Testis (tissue), 2 donors: ENCODE measurements at regions not wholly inside any gene's neighbourhood (a gene's known extent, or its start where the extent isn't known, plus 50 kb on each side); places are given as distances from the start of the nearest gene placed in this dataset.

Experiments used
- DNase-seq: peaks from one replicate; pipeline ENCODE4 v3.0.0-alpha.2; 2019
- H3K27ac ChIP-seq, 2 donors: fragments of 200-600 bp; sonication (generic); one replicate each; pipeline ENCODE4 v1.5.1; 2019
- H3K27me3 ChIP-seq: fragments of 200-600 bp; sonication (generic); one replicate; pipeline ENCODE4 v1.5.1; 2019
- H3K36me3 ChIP-seq: fragments of 200-600 bp; sonication (generic); one replicate; pipeline ENCODE4 v1.5.1; 2017; ENCODE audit warnings: low read depth; ENCODE audit errors: missing control alignments
- H3K4me1 ChIP-seq: fragments of 200-600 bp; sonication (generic); one replicate; pipeline ENCODE4 v1.5.1; 2019
- H3K4me3 ChIP-seq, 2 donors: fragments of 200-600 bp; sonication (generic); one replicate each; pipeline ENCODE4 v1.5.1; 2017 to 2019
- H3K9me3 ChIP-seq: fragments of 200-600 bp; sonication (generic); one replicate; pipeline ENCODE4 v1.5.1; 2017
- CTCF ChIP-seq, 3 experiments: fragments of 450-650 bp in 2 of 3; fragments of 200-600 bp in 1 of 3; sonication (generic) in 1 of 3; IDR thresholded peaks; one replicate each; pipeline ENCODE4 v1.5.1; 2016 to 2019; ENCODE audit warnings: antibody characterized with exemption in 3 of 3, mild to moderate bottlenecking in 2 of 3, moderate library complexity in 1 of 3
- POLR2A ChIP-seq: fragments of 450-650 bp; IDR thresholded peaks from one replicate; pipeline ENCODE4 v1.6.1; 2017; ENCODE audit warnings: antibody characterized with exemption, mild to moderate bottlenecking, moderate library complexity
- WGBS, 2 donors: methylation state at CpG; one replicate each; pipeline ENCODE4 v1.1.5; 2018; 5-methylcytosine and 5-hydroxymethylcytosine counted together
- intact Hi-C: fragments of 100-400 bp; cut with DNase I; formaldehyde crosslinking; loops from one replicate; pipeline ENCODE4 v1.15.1; 2023; ENCODE audit warnings: low total_unique reads

GRCh38 chr15:39347453-39347852 is 233.4 kb upstream of the THBS1 start:
- H3K4me1 ChIP-seq = no peaks in the 10 kb centered on the region
- WGBS, 2 donors = 91 to 96% methylated on average over 1 of the region's 1 CpG
- no peaks in the 10 kb centered on the region for H3K36me3 ChIP-seq
- TF ChIP-seq CTCF (IDR thresholded peaks at IDR 0.05) (no peak), POLR2A (no peak)
- H3K27ac ChIP-seq = no peak overlapping the region
- DNase-seq = no peak
- H3K9me3 ChIP-seq = no peaks in the 10 kb centered on the region
- no peaks in the 10 kb centered on the region for H3K27me3 ChIP-seq
- intact Hi-C loops = no loop called here
- H3K4me3 ChIP-seq = no peak overlapping the region

GRCh38 chr15:39350785-39351184 is 230.1 kb upstream of the THBS1 start:
- Histone ChIP-seq H3K4me1 (no peaks in the 10 kb centered on the region), H3K27me3 (no peaks in the 10 kb centered on the region), H3K36me3 (no peaks in the 10 kb centered on the region), H3K4me3 (no peak overlapping the region), H3K9me3 (no peaks in the 10 kb centered on the region), H3K27ac (no peak overlapping the region)
- 37 to 65% methylated on average over 4 of the region's 4 CpGs for WGBS, 2 donors
- no peak for DNase-seq
- TF ChIP-seq CTCF (IDR thresholded peaks at IDR 0.05) (no peak), POLR2A (no peak)
- intact Hi-C loops = no loop called here

GRCh38 chr15:39354189-39354588 is 226.7 kb upstream of the THBS1 start:
- Histone ChIP-seq H3K27me3 (no peaks in the 10 kb centered on the region), H3K9me3 (no peaks in the 10 kb centered on the region), H3K27ac (no peak overlapping the region), H3K4me3 (no peak overlapping the region), H3K4me1 (peaks cover 4% of the 10 kb centered on the region), H3K36me3 (no peaks in the 10 kb centered on the region)
- 68 to 82% methylated on average over 3 of the region's 3 CpGs for WGBS, 2 donors
- intact Hi-C loops = no loop called here
- TF ChIP-seq POLR2A (no peak), CTCF (IDR thresholded peaks at IDR 0.05) (no peak)
- DNase-seq = no peak

GRCh38 chr15:39357480-39358268 is 223.2 kb upstream of the THBS1 start:
- no peak for DNase-seq
- Histone ChIP-seq H3K36me3 (no peaks in the 10 kb centered on the region), H3K27ac (peak overlapping the region in 1 of 2 donors; percentile 3), H3K27me3 (no peaks in the 10 kb centered on the region), H3K9me3 (no peaks in the 10 kb centered on the region), H3K4me1 (peaks cover 4% of the 10 kb centered on the region), H3K4me3 (no peak overlapping the region)
- WGBS, 2 donors = 57 to 61% methylated on average over 8 of the region's 8 CpGs
- intact Hi-C loops = no loop called here
- TF ChIP-seq POLR2A (no peak), CTCF (IDR thresholded peaks at IDR 0.05) (no peak)
